22Rv1 (cell line): ENCODE measurements at regions not wholly inside any gene's neighbourhood (a gene's known extent, or its start where the extent isn't known, plus 50 kb on each side); places are given as distances from the start of the nearest gene placed in this dataset.

Experiments
- ZFX ChIP-seq: fragments of 450-650 bp; IDR thresholded peaks from 2 replicates; pipeline ENCODE4 v1.6.1; 2017; ENCODE audit warnings: antibody characterized with exemption, borderline replicate concordance
- TF ChIP-seq, protein P1 (sequence below): fragments of 450-650 bp; IDR thresholded peaks from 2 replicates; pipeline ENCODE4 v1.5.1; 2017; ENCODE audit warnings: mild to moderate bottlenecking

DNA sequence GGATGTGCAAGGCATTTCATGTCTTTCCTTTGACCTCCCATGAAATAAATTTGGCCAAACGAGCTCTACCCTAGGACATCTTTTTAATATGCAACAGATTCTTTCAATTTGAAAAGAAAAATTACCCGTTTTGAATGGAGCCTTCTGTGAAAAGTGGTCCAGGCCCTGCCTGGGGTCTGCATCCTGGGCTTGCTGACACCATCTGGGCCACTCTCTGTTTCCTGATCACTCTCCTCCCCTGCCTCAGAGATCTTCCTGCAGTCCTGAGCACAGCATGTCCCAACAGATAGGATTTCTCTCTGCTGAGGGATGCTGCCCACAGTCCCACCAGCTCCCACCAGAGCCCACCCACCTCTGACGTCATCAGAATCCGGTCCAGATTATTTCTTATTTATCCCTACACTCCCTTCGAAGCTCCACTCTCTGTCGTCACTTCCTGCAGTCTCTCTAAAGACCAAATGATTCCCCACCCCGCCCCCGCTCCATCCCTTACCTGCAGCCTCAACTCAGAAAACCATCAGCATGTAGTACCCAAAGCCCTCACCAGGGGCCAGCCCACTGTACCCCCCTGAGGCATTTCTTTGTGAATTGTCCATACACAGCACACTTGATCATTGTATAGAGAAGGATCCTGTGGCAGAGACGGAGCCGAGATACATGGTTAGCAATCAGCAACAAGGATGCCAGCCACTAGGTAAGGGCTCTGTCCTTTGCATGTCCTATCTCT lies 192.1 kb upstream of the MGMT start:
- TF ChIP-seq, protein P1, sequence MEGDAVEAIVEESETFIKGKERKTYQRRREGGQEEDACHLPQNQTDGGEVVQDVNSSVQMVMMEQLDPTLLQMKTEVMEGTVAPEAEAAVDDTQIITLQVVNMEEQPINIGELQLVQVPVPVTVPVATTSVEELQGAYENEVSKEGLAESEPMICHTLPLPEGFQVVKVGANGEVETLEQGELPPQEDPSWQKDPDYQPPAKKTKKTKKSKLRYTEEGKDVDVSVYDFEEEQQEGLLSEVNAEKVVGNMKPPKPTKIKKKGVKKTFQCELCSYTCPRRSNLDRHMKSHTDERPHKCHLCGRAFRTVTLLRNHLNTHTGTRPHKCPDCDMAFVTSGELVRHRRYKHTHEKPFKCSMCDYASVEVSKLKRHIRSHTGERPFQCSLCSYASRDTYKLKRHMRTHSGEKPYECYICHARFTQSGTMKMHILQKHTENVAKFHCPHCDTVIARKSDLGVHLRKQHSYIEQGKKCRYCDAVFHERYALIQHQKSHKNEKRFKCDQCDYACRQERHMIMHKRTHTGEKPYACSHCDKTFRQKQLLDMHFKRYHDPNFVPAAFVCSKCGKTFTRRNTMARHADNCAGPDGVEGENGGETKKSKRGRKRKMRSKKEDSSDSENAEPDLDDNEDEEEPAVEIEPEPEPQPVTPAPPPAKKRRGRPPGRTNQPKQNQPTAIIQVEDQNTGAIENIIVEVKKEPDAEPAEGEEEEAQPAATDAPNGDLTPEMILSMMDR = 0 out of 2 replicates have a peak, but pooled peaks have one; percentile 6
- no peak for TF ChIP-seq ZFX
